Testis (tissue), 2 donors: ENCODE measurements at regions not wholly inside any gene's neighbourhood (a gene's known extent, or its start where the extent isn't known, plus 50 kb on each side); places are given as distances from the start of the nearest gene placed in this dataset.

Source experiments
- DNase-seq: peaks from one replicate; pipeline ENCODE4 v3.0.0-alpha.2; 2019
- H3K27ac ChIP-seq, 2 donors: fragments of 200-600 bp; sonication (generic); one replicate each; pipeline ENCODE4 v1.5.1; 2019
- H3K27me3 ChIP-seq: fragments of 200-600 bp; sonication (generic); one replicate; pipeline ENCODE4 v1.5.1; 2019
- H3K36me3 ChIP-seq: fragments of 200-600 bp; sonication (generic); one replicate; pipeline ENCODE4 v1.5.1; 2017; ENCODE audit warnings: low read depth; ENCODE audit errors: missing control alignments
- H3K4me1 ChIP-seq: fragments of 200-600 bp; sonication (generic); one replicate; pipeline ENCODE4 v1.5.1; 2019
- H3K4me3 ChIP-seq, 2 donors: fragments of 200-600 bp; sonication (generic); one replicate each; pipeline ENCODE4 v1.5.1; 2017 to 2019
- H3K9me3 ChIP-seq: fragments of 200-600 bp; sonication (generic); one replicate; pipeline ENCODE4 v1.5.1; 2017
- CTCF ChIP-seq, 3 experiments: fragments of 450-650 bp in 2 of 3; fragments of 200-600 bp in 1 of 3; sonication (generic) in 1 of 3; IDR thresholded peaks; one replicate each; pipeline ENCODE4 v1.5.1; 2016 to 2019; ENCODE audit warnings: antibody characterized with exemption in 3 of 3, mild to moderate bottlenecking in 2 of 3, moderate library complexity in 1 of 3
- POLR2A ChIP-seq: fragments of 450-650 bp; IDR thresholded peaks from one replicate; pipeline ENCODE4 v1.6.1; 2017; ENCODE audit warnings: antibody characterized with exemption, mild to moderate bottlenecking, moderate library complexity
- WGBS, 2 donors: methylation state at CpG; one replicate each; pipeline ENCODE4 v1.1.5; 2018; 5-methylcytosine and 5-hydroxymethylcytosine counted together
- intact Hi-C: fragments of 100-400 bp; cut with DNase I; formaldehyde crosslinking; loops from one replicate; pipeline ENCODE4 v1.15.1; 2023; ENCODE audit warnings: low total_unique reads

GRCh38 chr1:229760478-229760996, 134.5 kb downstream of the URB2 start:
- H3K36me3 ChIP-seq, result no peaks in the 10 kb centered on the region
- no peak for TF ChIP-seq POLR2A
- no peak for TF ChIP-seq CTCF (IDR thresholded peaks at IDR 0.05)
- 86 to 90% methylated on average over 7 of the region's 7 CpGs for WGBS, 2 donors
- no peaks in the 10 kb centered on the region for H3K27me3 ChIP-seq
- no peaks in the 10 kb centered on the region for H3K9me3 ChIP-seq
- H3K27ac ChIP-seq, result no peak overlapping the region
- H3K4me3 ChIP-seq, result no peak overlapping the region
- no peak for DNase-seq
- H3K4me1 ChIP-seq, result no peaks in the 10 kb centered on the region
- intact Hi-C loops, result no loop called here

GRCh38 chr1:229762891-229763290, 136.8 kb downstream of the URB2 start:
- Histone ChIP-seq H3K27me3 (no peaks in the 10 kb centered on the region), H3K9me3 (no peaks in the 10 kb centered on the region), H3K4me1 (no peaks in the 10 kb centered on the region), H3K4me3 (no peak overlapping the region), H3K36me3 (no peaks in the 10 kb centered on the region), H3K27ac (no peak overlapping the region)
- 84 to 88% methylated on average over 5 of the region's 5 CpGs for WGBS, 2 donors
- DNase-seq, result no peak
- intact Hi-C loops, result no loop called here
- TF ChIP-seq CTCF (IDR thresholded peaks at IDR 0.05), result no peak

GRCh38 chr1:229768232-229768631, 142.2 kb downstream of the URB2 start:
- H3K36me3 ChIP-seq, result no peaks in the 10 kb centered on the region
- TF ChIP-seq CTCF (IDR thresholded peaks at IDR 0.05) (no peak), POLR2A (no peak)

GRCh38 chr1:229769006-229769405, 143.0 kb downstream of the URB2 start:
- no peak for DNase-seq
- H3K27me3 ChIP-seq, result no peaks in the 10 kb centered on the region
- WGBS, 2 donors, result 87 to 89% methylated on average over 3 of the region's 3 CpGs
- H3K36me3 ChIP-seq, result no peaks in the 10 kb centered on the region
- TF ChIP-seq POLR2A, result no peak
- TF ChIP-seq CTCF (IDR thresholded peaks at IDR 0.05), result no peak
- intact Hi-C loops, result no loop called here
- H3K4me1 ChIP-seq, result no peaks in the 10 kb centered on the region
- no peak overlapping the region for H3K4me3 ChIP-seq
- no peak overlapping the region for H3K27ac ChIP-seq
- H3K9me3 ChIP-seq, result no peaks in the 10 kb centered on the region

More at GRCh38 chr1:229768232-229768631, 142.2 kb downstream of the URB2 start:
- DNase-seq, result no peak
- Histone ChIP-seq H3K4me3 (no peak overlapping the region), H3K27ac (no peak overlapping the region), H3K4me1 (no peaks in the 10 kb centered on the region), H3K9me3 (no peaks in the 10 kb centered on the region), H3K27me3 (no peaks in the 10 kb centered on the region)
- 43 to 57% methylated on average over 5 of the region's 5 CpGs for WGBS, 2 donors
- intact Hi-C loops, result no loop called here

GRCh38 chr1:229769809-229770208, 143.8 kb downstream of the URB2 start:
- Histone ChIP-seq H3K4me1 (no peaks in the 10 kb centered on the region), H3K4me3 (no peak overlapping the region), H3K27me3 (no peaks in the 10 kb centered on the region), H3K27ac (no peak overlapping the region), H3K36me3 (no peaks in the 10 kb centered on the region), H3K9me3 (no peaks in the 10 kb centered on the region)
- DNase-seq, result no peak
- TF ChIP-seq CTCF (IDR thresholded peaks at IDR 0.05) (no peak), POLR2A (no peak)
- intact Hi-C loops, result no loop called here
- 88 to 90% methylated on average over 5 of the region's 5 CpGs for WGBS, 2 donors
